Activated CD4-positive, alpha-beta T cell treated with anti-CD3 and anti-CD28 coated beads, Interleukin-2, amount 50 U/mL, for 1 hour (primary cell): ENCODE measurements at regions not wholly inside any gene's neighbourhood (a gene's known extent, or its start where the extent isn't known, plus 50 kb on each side); places are given as distances from the start of the nearest gene placed in this dataset.

ENCODE experiments used
- DNase-seq: peaks from one replicate; pipeline ENCODE4 v3.0.0-alpha.2; 2020

GRCh38 chr6:40312213-40313015 lies 274.8 kb downstream of the LRFN2 start:
- no peak for DNase-seq

DNA sequence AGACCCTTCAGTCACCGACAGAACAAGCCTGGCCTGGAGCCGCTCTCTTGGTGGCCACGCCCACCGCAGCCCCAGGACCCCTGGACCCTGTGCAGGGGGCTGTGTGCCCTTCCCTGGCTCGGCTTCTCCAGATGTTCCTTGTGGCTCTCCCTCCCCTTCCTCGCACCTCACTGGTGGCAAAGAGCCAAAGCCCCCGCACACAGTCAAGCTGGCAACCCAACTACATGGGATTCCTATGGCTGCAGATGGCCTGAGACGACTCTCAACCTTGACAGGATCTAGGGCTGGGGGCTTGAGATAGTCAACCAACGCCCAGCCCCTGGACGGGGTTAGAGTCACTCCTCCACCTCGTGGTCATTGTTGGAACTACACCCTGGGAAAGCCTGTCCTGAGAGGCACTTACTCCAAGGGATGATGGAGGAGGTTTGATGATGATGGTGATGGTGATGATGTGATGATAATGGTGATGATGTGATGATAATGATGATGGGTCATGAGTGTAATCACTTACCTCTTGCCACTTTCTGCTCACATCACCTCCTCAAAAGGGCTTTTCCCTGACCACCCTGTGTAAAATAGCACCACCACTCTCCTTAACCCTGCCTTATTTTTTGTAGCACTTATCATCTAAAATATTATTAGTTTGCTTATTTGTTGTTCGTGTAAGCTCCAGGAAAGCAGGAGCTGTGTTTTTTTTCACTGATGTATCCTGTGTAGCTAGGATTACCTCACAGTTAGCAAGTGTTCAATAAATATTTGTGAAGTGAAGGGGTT lies 278.4 kb downstream of the LRFN2 start:
- peak; percentile 38 for DNase-seq

- DNase-seq: no peak
These were observed 279.5 kb downstream of the LRFN2 start for GRCh38 chr6:40307712-40308111.

- DNase-seq: no peak
These were observed 284.2 kb downstream of the LRFN2 start for GRCh38 chr6:40302856-40303454.

DNA sequence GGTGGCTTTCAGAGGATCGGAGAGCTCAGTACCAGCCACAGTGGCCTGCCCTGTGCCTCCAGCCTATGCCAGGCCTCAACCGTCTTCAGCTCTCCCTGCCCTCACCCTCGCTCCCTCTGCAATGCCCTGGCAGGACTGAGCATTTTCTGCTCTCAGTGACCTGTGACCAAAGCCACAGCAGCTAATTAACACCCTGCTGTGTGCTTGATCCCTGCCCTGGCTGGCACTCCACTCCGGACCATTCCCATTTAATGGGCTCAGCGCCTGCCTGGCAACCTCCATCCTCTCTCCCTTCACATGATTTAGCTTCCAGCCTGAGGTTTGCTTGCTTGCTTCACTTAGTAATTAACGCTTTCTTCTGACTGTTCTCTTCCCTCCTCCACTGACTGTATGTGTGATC lies 287.5 kb downstream of the LRFN2 start:
- DNase-seq: no peak

DNA sequence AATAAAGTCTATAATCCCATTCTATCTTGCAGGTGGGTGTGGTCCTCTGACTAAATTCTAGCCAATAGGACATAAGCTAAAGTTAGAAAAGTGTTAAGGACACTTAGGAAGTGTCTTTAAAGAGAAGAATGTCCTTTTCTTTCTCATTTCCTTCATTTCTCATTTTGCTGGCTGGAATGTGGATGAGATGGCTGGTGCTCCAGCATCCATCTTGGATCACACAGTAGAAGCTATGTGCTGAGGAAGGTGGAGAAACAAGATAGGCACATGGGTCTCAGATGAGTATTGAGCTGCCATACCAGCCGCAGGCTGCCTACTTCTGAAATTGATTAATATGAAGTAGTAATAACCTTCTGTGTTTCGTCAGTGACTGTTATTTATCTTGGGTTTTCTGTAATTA lies 289.0 kb downstream of the LRFN2 start:
- DNase-seq: no peak

DNA sequence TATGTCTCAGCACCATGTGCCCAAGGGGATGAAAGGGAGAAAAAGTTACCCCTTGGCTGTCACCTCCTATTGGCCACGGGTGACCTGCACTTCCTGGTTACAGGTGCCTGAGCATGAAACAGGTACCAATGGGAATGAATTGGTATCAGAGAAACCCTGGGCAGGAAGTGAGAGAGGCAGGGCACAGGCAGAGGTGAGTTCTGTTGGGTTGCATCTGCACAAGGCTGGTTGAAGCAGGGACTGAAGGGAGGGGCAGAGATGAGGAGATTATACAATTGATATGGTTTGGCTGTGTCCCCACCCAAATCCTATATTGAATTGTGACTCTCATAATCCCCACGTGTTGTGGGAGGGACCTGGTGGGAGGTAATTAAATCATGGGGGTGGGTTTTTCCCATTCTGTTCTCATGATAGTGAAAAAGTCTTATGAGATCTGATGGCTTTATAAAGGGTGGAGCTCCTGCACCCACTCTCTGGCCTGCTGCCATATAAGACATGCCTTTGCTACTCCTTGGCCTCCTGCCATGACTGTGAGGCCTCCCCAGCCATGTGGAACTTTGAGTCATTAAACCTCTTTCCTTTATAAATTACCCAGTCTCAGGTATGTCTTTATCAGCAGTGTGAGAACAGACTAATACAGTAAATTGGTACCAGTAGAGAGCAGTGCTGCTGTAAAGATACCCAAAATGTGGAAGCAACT lies 291.8 kb downstream of the LRFN2 start:
- no peak for DNase-seq

- no peak for DNase-seq
These were observed 293.5 kb downstream of the LRFN2 start for GRCh38 chr6:40293460-40294185.

DNA sequence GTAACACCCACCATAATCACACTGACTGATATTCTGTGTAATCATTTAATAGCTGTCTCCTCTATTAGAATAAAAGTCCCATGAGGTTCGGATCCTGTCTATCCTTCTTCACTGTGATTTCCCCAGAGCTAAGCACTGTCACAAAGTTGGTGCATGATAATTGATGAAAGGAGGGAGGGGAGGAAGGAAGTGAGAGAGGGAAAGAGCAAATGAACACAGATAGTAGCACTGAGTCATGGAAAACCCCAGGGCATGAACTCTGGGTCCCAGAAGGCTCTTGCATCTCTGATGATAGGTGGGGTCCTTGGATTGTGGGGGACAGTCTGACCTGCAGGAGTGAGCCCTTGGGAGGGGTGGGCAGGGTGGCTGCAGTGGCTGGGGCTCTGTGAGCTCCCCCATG lies 294.1 kb downstream of the LRFN2 start:
- DNase-seq: no peak

- DNase-seq: no peak
These were observed 296.3 kb downstream of the LRFN2 start for GRCh38 chr6:40290816-40291215.

- no peak for DNase-seq
These were observed 298.2 kb downstream of the LRFN2 start for GRCh38 chr6:40288919-40289318.

GRCh38 chr6:40287296-40287850 lies 299.8 kb downstream of the LRFN2 start:
- DNase-seq: no peak

DNA sequence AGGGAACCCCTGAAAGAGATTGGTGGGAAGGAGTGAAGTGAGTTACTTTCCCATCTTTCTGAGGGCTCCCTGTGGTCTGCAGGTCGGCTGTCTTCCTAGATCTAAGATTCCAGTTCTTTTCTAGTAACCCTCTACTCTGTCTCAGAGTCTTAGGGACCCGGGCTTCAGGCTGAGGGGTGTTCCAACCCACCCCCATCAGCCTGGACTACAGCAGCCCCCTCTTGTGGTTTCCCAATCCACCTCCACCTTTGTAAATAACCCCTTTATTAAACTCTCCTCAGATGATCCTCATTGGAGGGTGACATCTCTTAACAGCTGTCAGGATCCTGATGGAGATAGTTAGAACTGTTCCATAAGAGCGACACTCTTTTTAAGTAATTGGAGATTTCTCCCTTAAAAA lies 300.4 kb downstream of the LRFN2 start:
- no peak for DNase-seq

GRCh38 chr6:40285996-40286395 lies 301.2 kb downstream of the LRFN2 start:
- DNase-seq: no peak

DNA sequence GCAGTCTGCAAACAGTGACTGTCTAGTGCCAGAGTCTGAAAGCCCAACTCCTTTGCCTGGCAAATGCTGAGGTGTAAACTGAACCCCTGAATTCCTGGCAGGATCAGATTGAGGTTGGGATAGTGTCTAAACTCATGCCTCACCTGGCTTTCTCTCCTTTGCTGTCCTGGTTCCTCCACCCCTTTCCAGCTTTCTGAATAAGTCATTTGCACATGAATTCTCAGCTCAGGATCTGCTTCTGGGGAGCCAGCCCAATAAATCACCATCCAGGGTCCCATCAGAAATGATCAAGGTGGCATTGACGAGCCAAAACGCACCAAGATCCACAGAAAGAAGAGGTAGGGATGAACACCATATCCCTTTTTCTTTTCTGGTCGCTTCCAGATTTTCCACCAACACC lies 301.6 kb downstream of the LRFN2 start:
- DNase-seq: no peak

DNA sequence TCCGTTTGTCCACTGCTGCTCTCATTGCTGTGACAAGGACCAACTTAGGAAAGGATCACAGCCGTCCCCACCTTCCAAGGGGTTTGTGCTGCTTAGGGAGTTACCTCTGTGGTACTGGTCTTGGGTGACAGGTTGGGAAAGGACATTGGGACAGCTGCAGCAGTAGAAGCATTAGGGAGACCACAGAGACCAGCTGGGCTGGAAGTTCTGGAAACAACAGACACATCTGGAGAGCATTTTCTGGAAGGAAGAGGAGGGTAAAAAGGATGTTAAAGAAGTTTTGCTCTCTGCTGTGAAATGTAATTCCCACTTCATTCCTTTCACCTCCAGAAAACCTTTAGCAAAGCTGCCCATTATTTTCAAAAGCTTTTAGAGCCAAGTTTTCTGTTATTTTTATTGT lies 304.2 kb downstream of the LRFN2 start:
- DNase-seq: no peak

DNA sequence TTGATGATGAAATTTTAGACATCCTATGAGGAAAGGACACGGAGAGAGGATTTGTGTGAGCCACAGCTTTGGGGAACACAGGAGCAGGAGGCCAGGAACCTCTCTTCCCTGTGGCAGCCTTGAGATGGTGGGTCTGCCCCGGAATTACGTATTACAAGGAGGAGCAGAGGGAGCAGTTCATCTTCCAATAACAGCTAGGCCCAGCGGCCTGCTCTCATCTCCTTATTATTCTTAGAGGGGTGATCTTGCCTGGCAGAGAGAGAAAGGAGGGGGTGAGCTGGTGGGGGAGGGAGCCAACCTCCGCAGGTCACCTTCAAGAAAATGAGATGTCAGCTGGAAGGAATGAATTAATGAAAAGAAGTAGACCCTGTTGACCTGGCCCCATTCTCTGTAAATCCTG lies 305.8 kb downstream of the LRFN2 start:
- no peak for DNase-seq

- DNase-seq: no peak
These were observed 306.9 kb downstream of the LRFN2 start for GRCh38 chr6:40280231-40280630.

- DNase-seq: no peak
These were observed 311.0 kb downstream of the LRFN2 start for GRCh38 chr6:40276141-40276540.

- no peak for DNase-seq
These were observed 313.1 kb downstream of the LRFN2 start for GRCh38 chr6:40274058-40274457.

DNA sequence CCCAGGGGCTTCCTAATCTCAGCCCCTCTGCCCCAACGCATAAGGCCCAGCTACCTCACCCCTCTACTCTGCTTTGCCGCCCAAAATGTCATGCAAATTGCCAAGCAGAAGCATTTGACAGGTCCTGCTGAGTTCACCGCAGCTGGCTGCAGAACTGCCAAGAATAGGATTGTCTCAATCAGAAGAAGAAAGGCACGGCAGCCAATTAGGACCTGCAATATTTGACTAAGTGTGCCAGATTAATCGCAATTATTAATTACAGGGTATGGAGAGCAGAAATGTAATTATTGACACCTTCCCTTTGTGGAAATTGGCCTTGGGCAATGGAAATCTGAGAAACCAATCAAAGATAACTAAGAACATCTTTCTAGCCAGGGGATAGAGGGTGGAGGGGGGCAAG lies 318.6 kb downstream of the LRFN2 start:
- DNase-seq: no peak

- DNase-seq: no peak
These were observed 319.0 kb downstream of the LRFN2 start for GRCh38 chr6:40268166-40268565.
